ENCODE measurements at regions not wholly inside any gene's neighbourhood (a gene's known extent, or its start where the extent isn't known, plus 50 kb on each side); places are given as distances from the start of the nearest gene placed in this dataset.

DNA sequence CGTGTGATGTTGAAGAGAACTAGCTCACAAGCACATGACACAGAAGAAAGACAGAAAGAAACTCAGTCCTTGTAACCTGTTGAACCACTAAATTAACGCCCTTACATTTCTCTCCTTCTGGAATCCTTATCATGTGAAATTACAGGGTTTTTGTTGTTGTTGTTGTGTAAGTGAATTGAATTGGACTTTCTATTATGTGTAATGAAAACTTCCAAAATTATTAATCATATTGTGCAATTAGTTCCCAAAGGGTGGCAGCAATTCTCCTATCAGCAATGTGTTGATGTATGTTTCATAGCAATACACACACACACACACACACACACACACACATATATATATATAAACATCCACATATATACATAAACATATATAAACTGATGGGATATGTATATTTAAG lies 402.2 kb upstream of the TCF4 start:
- no peak overlapping the region for H4K5ac ChIP-seq (ENCODE audit: insufficient read length, low read depth, low read length)
- H3K9ac ChIP-seq (replicated peaks in 1 of 4; ENCODE audit: extremely low read depth in 1 of 4, low read depth in 3 of 4, low read length in 3 of 4): no peak overlapping the region
- H3K14ac ChIP-seq (ENCODE audit: insufficient read length): no peak overlapping the region
- no peaks in the 10 kb centered on the region for H3K9me3 ChIP-seq (ENCODE audit: insufficient read depth in 2 of 2, low read depth in 1 of 2, low read length in 1 of 2)
- H3K36me3 ChIP-seq (ENCODE audit: control insufficient read depth in 2 of 4, insufficient read depth in 4 of 4, low read length in 3 of 4): no peaks in the 10 kb centered on the region
- no peak overlapping the region for H3K23ac ChIP-seq (ENCODE audit: insufficient read length)
- no peak overlapping the region for H2BK12ac ChIP-seq (ENCODE audit: low read depth, low read length)
- no peak overlapping the region for H2AK5ac ChIP-seq (ENCODE audit: low read depth, low read length)
- no peak overlapping the region for H2AFZ ChIP-seq (ENCODE audit: low read length)
- no peaks in the 10 kb centered on the region for H3K23me2 ChIP-seq (ENCODE audit: low read depth, low read length)
- no peak overlapping the region for H2BK120ac ChIP-seq (replicated peaks; ENCODE audit: low read depth, low read length)
- no peak overlapping the region for H3K27ac ChIP-seq (ENCODE audit: low read depth, low read length)
- FAIRE-seq (no peak), DNase-seq (ENCODE audit: low read depth in 1 of 2, low spot score in 2 of 2) (no peak)
- H3K4me1 ChIP-seq (replicated peaks in 1 of 4; ENCODE audit: control insufficient read depth in 3 of 4, insufficient read depth in 4 of 4, low read length in 3 of 4): no peaks in the 10 kb centered on the region
- H4K8ac ChIP-seq (ENCODE audit: extremely low read depth, insufficient read depth, low read length): no peak overlapping the region
- no peak overlapping the region for H3K4me3 ChIP-seq (ENCODE audit: extremely low read depth in 1 of 4, insufficient read depth in 2 of 4, low read depth in 3 of 4, low read length in 4 of 4)
- no peak overlapping the region for H3K56ac ChIP-seq (replicated peaks; ENCODE audit: insufficient read length, low read depth, low read length)
- H4K20me1 ChIP-seq (replicated peaks in 1 of 2; ENCODE audit: control insufficient read depth in 1 of 2, insufficient read depth in 2 of 2, low read length in 2 of 2): no peaks in the 10 kb centered on the region
- H3K27me3 ChIP-seq (replicated peaks in 1 of 4; ENCODE audit: control insufficient read depth in 3 of 4, extremely low read depth in 1 of 4, insufficient read depth in 3 of 4, low read length in 3 of 4): no peaks in the 10 kb centered on the region
- no peak overlapping the region for H2BK20ac ChIP-seq (ENCODE audit: low read length)
- no peak overlapping the region for H4K91ac ChIP-seq (replicated peaks; ENCODE audit: insufficient read length, low read length)
- H3K18ac ChIP-seq (ENCODE audit: extremely low read depth, low read length): no peak overlapping the region
- no peak overlapping the region for H3K4ac ChIP-seq (replicated peaks; ENCODE audit: insufficient read length, low read depth, low read length)
- 91% methylated on average over 2 of the region's 2 CpGs; no CpG with 5 or more reads in 1 of the 2 experiments for WGBS, 2 experiments (ENCODE audit: extremely low coverage in 1 of 2, insufficient coverage in 1 of 2, insufficient read length in 1 of 2, insufficient replicate concordance in 2 of 2, low coverage in 1 of 2, low lambda C conversion rate in 2 of 2, missing lambda C conversion rate in 1 of 2)
- no peaks in the 10 kb centered on the region for H3K79me2 ChIP-seq (ENCODE audit: control insufficient read depth in 1 of 2, insufficient read depth in 2 of 2, low read length in 2 of 2)
- ChIA-PET CTCF (ENCODE audit: partially characterized antibody) (interaction anchor here (1.8 kb wide), 1 partner anchor 9 kb away, joined by 6 read pairs; no protein-coding TSS in a partner anchor), POLR2A (ENCODE audit: partially characterized antibody) (no interaction called here)
- no peak overlapping the region for H2BK5ac ChIP-seq (ENCODE audit: low read depth, low read length)
- no peak overlapping the region for H2BK15ac ChIP-seq (ENCODE audit: low read length)
- no peaks in the 10 kb centered on the region for H3K79me1 ChIP-seq (ENCODE audit: low read depth, low read length)
- no peak overlapping the region for H3K4me2 ChIP-seq (ENCODE audit: insufficient read depth in 1 of 2, low read depth in 2 of 2, low read length in 2 of 2)
- TF ChIP-seq SIX5 (IDR thresholded peaks at IDR 0.05; ENCODE audit: low read depth, low read length) (no peak), NRF1 (IDR thresholded peaks at IDR 0.05; ENCODE audit: low read depth, low read length) (no peak)

Data from H1 (cell line).